NCI-H446 treated with DMSO at 0.1 percent for 48 hours (cell line): ENCODE measurements at regions not wholly inside any gene's neighbourhood (a gene's known extent, or its start where the extent isn't known, plus 50 kb on each side); places are given as distances from the start of the nearest gene placed in this dataset.
"Not testable (repeated sequence)": the region's sequence is repeated elsewhere in the genome, so short reads cannot be mapped to it uniquely, and the experiment has no call there.

ENCODE experiments used
- DNase-seq: peaks from one replicate; lab custom pipeline; 2025; lab: John Stamatoyannopoulos, UW

DNA sequence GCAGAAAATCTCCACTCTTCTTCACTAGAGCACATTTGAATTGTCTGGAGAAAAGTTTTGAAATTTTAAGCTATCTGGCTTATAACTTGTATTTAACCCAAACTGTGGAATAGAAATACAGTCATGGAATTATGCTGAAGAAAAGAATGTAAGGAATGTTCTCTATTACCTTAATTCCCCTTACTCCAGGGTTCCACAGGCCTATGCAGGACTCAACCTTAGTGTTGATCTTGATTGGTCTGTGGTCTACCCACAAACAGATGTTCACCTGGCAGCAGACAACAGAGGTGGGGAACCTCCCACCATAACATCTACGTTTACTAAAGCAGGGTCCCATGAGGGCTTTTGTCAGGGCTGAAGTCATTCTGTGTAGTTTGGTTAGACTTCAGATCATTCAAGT, 189.3 kb upstream of the GPRIN3 start:
- DNase-seq = no peak

DNA sequence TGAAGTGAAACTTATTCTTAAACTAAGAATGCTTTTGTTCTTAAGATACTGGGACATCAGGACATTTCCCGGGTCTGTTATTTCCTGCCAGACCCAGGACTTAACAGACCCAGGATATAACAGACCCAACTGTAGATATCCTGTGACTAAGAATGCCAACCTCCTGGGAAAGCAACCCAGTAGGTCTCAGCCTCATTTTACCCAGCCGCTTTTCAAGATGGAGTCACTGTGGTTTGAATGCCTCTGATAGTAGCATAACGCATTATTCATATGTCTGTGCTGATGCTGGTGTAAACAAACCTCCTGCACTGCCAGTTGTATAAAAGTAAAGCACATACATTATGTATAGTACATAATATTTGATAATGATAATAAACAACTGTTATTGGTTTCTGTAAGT, 185.8 kb upstream of the GPRIN3 start:
- no peak for DNase-seq

DNA sequence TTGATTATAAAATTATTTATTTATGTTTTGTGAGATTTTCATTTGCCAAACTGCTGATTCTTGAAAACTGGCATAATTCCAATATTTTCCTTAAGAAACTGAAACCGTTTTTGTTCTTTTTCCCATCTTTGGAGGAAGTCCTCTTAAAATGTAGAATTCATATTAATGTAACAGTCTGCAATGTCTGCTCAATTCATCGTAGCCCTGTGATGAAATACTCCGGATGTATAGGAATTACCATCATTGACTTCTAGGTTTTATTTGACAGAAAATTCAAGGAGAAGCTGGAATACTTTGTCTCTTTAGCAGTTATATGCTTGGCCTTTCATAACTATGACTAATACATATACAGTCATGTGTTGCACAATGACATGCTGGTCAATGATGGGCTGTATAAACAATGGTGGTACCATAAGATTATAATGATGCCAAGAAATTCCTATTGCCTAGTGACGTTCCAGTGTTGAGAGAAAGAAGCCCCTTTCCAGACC, 185.0 kb upstream of the GPRIN3 start:
- DNase-seq = no peak

DNA sequence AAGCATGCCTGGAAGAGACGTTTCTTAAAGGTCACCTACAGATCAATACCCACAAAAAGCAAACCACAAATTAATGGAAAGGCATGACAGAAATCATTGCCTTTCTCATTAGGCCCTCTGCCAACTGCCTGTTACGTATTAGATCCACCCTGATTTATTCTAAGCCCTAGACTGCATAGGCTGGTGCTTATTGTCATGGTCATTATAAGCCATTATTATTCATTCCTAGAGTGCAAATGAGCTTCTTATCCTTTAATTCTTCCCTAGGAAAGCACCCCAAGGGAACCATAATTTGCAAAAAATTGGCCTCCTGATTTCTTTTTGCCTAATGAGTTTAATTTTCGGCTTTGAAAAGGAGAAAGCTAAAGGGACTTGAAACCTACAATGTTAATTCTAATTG, 184.2 kb upstream of the GPRIN3 start:
- DNase-seq = no peak

DNA sequence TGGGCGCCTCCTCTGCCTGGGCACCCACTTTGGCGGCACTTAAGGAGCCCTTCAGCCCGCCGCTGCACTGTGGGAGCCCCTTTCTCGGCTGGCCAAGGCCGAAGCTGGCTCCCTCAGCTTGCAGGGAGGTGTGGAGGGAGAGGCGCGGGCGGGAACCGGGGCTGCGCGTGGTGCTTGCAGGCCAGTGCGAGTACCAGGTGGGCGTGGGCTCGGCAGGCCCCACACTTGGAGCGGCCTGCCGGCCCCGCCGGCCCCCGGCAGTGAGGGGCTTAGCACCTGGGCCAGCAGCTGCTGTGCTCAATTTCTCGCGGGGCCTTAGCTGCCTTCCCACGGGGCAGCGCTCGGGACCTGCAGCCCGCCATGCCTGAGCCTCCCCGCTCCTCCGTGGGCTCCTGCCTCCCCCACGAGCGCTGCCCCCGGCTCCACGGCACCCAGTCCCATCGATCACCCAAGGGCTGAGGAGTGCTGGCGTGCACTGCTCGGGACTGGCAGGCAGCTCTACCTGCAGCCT, 182.4 kb upstream of the GPRIN3 start:
- DNase-seq = not testable (repeated sequence)

DNA sequence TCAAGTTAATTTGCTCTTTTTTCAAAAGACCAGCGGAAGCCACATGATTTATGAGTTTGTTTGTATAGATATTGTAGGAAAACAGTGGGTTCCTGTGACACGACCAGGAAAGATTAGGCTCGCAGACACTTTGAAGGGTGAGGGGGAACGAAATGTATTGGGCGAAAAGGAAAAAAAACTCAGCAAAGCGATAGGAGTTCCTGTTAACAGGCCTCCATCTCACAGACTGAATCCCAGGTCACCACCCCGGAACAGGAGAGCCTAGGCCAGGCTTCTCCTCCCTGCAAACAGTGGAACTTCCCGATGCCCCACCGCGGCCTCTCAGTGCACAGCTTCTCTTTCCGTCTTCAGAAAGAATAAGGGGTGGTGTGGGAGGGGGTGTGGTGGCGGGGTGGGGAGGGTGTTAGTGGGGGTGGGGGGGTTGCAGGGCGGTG, 181.8 kb upstream of the GPRIN3 start:
- no peak for DNase-seq

DNA sequence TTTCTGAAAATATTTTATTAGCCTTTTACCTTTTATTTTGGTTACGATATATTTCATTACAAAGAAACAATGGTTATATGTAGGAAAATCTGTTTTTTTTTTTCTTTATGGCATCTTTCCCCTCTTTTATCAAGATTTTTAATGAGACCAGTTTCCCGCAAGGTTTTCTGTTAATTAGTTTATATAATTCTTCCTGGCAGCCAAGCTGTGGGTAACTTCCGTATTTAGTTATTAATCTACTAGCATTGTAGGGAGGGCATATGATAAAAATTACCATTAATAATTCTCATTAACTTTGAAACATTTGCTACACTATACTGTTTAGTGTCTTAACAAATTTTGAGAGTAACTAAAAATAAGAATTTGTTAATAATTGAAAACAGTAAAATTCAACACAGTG, 181.1 kb upstream of the GPRIN3 start:
- DNase-seq = no peak

DNA sequence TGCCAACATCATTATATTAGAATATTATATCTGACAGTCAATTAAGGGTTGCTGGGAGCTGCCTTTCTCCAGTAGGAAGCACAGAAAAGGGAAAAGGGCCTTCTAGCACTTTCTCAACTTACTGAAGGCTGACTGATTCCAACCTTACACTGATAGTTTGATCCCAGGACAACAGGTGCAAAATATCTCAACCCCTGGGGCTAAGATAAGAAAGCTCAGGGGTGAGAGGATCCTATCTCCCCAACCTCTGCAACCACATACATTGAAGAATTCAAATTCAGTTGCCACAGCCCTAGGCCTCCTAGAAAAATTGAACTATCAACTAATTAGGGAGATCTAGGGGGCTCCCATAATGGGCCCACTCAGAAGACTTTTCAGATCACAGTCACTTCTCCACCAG, 179.1 kb upstream of the GPRIN3 start:
- DNase-seq = no peak

DNA sequence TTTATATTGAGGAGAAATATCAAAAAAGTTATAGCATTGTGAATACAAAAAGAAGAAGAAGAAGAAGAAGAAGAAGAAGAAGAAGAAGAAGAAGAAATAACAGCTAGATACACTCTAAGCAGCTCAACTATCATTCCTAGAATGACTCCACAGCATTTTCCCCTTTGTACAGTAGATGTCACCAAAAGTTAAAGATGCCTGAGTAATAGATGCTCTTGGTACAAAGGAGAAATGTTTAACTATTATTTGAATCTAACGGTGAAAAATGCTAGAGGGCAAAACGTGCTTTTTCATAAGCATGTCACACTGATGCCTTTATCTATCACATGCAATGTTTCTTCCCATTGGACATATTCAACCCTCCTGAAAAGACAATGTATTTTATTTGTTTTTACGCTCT, 178.4 kb upstream of the GPRIN3 start:
- DNase-seq = peak; percentile 1

DNA sequence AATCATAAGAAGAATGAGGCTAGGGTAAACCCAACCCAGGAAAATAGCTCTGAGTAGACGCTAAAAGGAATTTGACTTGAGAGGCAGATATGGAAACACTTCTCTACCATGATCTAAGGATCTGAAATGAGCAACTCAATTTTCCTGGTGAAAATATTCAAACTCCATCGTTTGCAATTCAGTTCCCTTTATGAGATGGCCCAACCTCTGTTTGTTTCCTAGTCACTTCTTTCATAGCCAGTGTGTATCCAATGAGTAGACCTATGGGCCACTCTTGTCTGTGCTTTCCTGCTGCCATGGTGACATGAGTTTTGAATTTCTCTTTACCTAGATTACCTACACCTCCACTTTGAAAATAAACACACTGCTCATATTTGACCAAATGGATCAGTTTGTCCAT, 176.2 kb upstream of the GPRIN3 start:
- DNase-seq = no peak

DNA sequence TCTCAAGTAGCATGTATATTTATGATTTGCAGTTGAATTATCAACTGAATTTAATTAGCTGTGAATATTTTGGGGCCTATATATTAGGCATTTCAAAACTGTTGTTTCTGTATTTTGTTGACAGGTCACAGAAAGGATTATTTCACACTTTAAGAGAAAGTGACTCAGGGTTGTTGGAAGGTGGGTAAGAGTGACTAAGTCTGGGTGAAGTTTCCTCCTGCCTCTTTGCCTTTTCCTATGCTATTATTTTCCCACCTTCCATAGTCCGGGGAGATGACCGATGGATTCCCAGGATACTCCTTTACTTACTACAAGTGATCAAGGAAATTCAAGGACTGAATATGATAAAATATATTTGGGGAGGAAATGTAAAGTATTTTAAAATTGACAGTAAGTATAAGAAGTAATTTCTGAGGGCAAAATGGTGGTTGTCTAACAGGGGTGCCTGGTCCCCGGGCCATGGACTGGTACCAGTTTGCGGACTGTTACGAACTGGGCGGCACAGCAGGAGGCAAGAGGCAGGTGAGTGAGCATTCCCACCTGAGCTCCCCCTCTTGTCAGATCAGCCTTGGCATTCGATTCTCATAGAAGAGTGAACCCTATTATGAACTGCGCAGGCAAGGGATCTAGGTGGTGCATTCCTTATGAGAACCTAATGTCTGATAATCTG, 175.5 kb upstream of the GPRIN3 start:
- no peak for DNase-seq

DNA sequence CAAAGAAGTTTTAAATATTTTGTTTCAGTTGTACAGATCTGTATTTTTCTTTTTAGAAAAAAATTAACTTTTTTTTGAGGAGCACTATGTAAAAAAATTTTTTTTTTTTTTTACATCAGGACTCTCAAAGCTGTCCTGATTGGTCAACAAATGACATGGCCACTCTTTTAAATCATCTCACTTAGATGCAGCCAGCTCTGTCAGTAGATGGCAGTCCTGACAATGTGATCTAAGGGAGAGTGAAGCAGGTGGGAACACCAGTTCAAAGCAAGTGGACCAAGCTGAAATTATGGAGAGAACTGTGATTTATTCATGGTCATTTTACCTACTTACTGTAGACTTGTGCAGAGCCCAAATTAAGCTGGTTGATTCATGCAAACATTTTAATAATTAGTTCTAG, 174.7 kb upstream of the GPRIN3 start:
- DNase-seq = peak; percentile 58

DNA sequence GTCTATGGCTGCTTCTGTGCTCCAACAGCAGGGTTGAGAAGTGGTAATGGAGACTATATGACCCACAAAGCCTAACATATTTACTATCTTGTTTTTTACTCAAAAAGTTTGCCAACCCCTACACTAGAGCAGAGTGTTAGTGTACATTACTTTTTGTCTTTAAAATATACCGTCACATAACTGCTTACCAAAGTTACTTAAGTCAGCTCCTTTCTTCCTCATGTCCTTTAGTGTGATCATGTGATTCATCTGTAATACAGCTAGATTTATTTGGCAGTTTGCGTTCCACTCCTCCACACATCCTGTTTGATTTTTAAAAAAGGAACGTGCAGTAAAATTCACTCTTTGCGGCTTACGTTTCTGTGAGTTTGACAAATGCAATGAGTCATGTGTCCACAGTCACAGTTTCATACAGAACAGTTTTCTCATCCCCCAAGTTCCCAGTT, 162.4 kb upstream of the GPRIN3 start:
- DNase-seq = no peak

DNA sequence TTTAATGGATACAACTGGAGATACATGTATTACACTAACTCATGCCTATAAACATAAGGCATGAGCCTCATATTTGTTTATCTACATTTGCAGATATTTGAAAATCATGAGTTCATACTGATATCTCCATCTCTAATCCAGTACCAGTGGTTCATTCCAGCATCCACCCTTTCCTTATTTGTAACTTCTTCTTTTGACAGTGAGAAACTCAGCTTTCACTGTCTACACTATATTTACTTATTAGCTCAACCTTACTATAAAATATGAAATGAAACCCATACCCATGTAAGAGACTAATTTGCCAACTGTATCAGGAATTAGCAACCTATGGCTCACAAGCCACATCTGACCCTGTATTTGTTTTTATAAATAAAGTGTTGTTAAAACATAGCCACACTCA, 161.9 kb upstream of the GPRIN3 start:
- DNase-seq = no peak

DNA sequence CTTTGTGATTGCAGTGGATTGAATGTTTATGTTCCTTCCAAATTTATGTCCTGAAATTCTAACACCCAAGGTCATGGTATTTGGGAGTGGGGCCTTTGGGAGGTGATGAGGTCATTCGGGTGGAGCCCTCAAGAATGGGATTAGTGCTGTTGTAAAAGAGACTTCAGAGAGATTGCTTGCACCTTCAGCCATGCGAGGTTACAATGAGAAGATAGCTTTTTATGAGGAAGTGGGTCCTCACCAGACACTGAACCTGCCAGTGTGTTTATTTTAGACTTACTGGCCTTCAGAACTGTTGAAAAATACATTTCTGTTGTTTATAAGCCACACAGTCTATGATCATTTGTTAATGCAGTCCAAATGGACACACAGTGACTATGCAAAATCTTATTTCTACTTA, 161.0 kb upstream of the GPRIN3 start:
- no peak for DNase-seq

DNA sequence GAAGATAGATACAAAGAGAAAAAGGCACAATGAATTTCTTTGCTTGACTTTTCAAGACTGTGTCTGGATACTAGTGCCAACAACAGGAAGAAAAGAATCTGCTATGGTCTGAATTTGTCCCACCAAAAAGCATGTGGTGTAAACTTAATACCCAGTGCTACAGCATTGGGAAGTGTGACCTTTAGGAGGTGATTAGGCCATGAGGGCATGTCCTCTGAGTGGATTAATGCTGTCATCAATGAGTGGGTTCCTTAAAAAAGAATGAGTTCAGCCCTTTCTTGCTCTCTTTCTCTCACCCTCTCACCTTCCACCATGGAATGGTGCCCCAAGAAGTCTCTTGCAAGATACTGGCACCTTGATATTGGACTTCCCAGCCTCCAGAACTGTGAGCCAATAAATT, 155.7 kb upstream of the GPRIN3 start:
- no peak for DNase-seq

DNA sequence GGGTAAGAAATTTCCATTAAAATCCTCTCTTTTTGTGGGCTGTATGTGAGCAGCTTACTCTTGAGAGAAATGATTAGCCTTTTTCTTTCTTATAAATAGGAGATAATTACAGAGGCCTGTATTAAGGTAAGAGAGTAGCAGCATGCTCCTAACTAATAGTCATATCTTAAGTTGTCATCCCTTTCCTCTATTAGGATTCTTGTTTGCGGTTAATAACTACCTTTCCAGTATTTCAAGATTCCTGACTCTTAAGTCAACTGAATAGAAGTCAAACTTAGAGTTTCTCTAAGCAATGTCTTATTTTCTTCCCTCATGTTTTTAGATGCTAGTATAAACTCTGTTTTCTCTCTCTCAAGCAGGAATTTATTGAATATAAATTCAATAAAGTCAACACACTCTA, 139.9 kb upstream of the GPRIN3 start:
- DNase-seq = no peak

DNA sequence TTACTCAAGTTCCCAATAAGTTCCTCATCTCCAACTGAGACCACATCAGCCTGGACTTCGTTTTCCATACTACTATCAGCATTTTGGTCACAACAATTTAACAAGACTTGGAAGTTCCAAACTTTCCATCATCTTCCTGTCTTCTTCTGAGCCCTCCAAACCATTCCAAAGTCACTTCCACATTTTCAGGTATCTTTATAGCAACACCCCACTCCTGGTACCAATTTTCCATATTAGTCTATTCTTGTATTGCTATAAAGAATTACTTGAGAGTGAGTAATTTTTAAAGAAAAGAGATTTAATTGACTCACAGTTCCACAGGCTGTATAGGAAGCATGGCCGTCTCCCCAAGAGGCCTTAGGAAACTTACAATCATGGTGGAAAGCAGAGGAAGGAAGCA, 138.6 kb upstream of the GPRIN3 start:
- no peak for DNase-seq

DNA sequence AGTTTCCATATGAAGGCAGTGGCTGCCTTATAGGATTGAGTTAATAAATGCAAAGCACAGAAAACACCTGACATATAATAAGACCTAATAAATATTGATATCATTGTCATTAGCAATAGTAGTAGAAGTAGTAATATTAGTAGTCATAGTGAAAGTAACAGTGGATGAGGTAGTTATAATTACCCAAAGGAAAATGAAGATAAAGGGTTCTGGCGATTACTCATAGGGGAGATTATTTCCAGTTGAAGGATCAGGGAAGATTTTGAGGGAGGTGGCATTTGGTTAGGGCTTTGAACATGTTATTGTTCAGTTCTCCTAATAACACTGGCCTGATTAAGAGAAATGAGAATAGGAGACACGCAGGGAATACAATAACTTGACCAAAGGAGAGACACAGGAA, 131.9 kb upstream of the GPRIN3 start:
- no peak for DNase-seq

DNA sequence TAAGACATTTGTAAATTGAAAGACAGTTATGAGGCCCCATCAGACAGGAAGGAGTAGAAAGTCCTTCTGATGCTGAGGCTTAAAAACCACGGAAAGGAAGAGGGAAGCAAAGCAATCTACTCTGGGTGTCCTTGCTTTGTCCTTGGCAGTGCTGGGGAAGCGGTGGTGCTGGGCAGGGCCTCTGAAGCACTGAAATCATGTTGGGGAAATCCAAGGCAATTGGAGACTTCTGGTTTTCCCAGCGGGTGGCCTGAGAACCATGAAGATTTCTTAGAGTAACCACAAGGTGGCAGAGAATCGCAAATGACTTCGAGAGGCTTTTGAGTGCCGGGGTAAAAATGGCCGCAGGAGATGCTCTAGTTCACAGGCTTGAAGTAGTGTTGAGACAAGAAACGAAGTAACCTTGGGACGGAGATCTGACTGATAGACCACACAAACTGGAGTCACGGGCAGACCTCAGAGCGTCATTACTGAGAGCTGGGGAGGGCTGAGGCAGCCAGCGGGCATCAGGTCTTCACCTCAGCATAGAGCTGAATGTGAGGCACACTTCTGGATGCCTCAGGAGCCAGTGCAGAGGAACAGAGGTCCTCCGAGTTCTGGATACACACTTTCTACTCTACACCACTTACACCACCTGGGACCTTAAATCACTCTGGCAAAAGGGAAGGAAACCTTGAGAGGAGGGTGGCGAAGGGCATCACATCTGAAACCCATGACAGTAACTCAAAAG, 130.7 kb upstream of the GPRIN3 start:
- no peak for DNase-seq

DNA sequence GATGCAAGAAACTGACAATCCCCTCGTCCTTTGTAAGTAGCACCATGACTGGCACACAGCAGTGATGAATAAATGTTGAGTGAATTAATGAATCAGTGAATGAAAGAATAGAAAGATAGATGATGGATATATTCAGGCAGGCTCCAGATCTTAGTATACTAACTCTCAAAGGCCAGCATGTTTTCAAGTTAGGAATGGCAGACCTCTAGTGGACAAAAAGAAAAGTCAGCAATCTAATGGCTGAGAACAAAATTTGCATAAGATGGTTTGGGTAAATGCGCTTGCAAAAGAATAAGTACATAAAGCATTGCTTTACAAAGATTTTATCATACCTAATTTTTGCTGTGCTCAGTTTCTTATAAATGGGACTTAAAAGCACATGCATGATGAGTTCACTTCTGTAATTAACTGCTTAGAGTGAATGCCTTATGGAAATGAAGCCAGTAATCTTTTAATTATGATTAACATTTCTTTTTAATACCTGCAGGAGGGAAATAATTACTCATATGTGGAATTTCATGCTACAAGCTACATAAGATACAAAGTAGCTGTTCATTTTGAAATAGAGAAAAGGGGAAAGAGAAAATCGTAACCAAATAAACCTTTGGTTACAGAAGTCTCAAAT, 126.9 kb upstream of the GPRIN3 start:
- peak; percentile 6 for DNase-seq

DNA sequence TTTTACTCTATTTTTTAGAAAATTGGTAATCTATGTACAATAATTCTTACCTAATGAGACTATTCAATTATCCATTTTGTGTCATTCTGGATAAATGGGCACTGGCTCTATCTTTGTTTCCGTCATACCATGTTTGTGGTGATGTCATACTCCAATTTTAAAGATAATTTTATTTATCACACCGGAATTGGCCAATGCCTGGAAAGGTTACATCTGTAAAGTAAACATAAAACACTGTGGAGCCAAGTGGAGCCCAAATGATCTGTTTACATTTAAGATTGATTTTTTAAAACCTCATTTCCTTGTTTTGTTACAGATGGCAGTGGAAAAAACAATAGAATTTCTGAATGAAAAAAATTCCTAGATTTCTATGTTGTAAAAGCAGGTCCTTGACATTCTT, 120.2 kb upstream of the GPRIN3 start:
- no peak for DNase-seq

DNA sequence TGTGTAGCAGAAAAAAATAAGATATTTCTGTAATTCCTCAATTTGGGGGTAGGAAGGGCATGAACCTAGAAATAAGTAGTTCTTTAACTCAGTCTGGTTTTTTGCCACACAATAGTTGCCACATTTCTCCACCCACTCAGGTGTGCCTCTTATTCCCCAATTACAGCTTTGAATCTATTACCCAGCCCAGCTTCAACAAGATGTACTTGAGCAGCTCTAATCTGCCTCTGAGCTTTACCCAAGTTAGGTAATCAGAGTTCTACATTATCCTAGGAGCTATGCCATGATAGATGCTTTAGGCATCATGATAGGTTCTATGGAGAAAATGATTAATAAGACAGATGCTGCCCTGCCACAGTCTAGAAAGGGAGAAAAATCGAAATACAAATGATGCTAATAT, 117.4 kb upstream of the GPRIN3 start:
- DNase-seq = no peak
